ENCODE measurements at regions not wholly inside any gene's neighbourhood (a gene's known extent, or its start where the extent isn't known, plus 50 kb on each side); places are given as distances from the start of the nearest gene placed in this dataset.

GRCh38 chr7:106795084-106795876 lies 69.8 kb upstream of the PIK3CG start:
- TF ChIP-seq CTCF (IDR thresholded peaks at IDR 0.05) (no peak), EZH2phosphoT487 (IDR thresholded peaks at IDR 0.05) (no peak)
